Activated B cell treated with CpG ODN at 0.5 μM for 24 hours (primary cell): ENCODE measurements at regions not wholly inside any gene's neighbourhood (a gene's known extent, or its start where the extent isn't known, plus 50 kb on each side); places are given as distances from the start of the nearest gene placed in this dataset.

Source experiments
- ATAC-seq: fragments of 200-7000 bp; cut with Tn5 transposase; one replicate; pipeline ENCODE4 v1.10.0; 2021; ENCODE audit warnings: low read depth, mild to moderate bottlenecking, moderate library complexity
- CTCF ChIA-PET: fragments of 350-600 bp; sonication (Branson Sonifier 250); formaldehyde crosslinking; loops from one replicate; lab custom pipeline; 2021; ENCODE audit warnings: antibody characterized with exemption; lab: Charles Lee
- POLR2A ChIA-PET: fragments of 350-600 bp; sonication (Branson Sonifier 250); formaldehyde crosslinking; loops from one replicate; lab custom pipeline; 2021; ENCODE audit warnings: antibody characterized with exemption; lab: Charles Lee
- DNase-seq: peaks from one replicate; pipeline ENCODE4 v3.0.0; 2022
- H3K27ac Mint-ChIP-seq: one replicate; pipeline ENCODE4 v1.8.0; 2020; ENCODE audit warnings: mixed read lengths
- H3K27me3 Mint-ChIP-seq: one replicate; pipeline ENCODE4 v1.8.0; 2021; ENCODE audit warnings: mixed read lengths
- H3K36me3 Mint-ChIP-seq: one replicate; pipeline ENCODE4 v1.8.0; 2021; ENCODE audit warnings: low read depth, mixed read lengths
- H3K4me1 Mint-ChIP-seq: one replicate; pipeline ENCODE4 v1.8.0; 2021; ENCODE audit warnings: mixed read lengths
- H3K4me3 Mint-ChIP-seq: one replicate; pipeline ENCODE4 v1.8.0; 2020; ENCODE audit warnings: mild to moderate bottlenecking, mixed read lengths
- H3K9me3 Mint-ChIP-seq: one replicate; pipeline ENCODE4 v1.8.0; 2020; ENCODE audit warnings: mixed read lengths
- intact Hi-C: fragments of 100-400 bp; cut with micrococcal nuclease; formaldehyde crosslinking; loops from one replicate; pipeline ENCODE4 v1.15.1; 2024
- TF ChIP-seq, protein P1 (sequence below): fragments of 200-600 bp; IDR thresholded peaks from one replicate; pipeline ENCODE4 v1.8.0; 2022; ENCODE audit warnings: antibody characterized with exemption, mild to moderate bottlenecking

DNA sequence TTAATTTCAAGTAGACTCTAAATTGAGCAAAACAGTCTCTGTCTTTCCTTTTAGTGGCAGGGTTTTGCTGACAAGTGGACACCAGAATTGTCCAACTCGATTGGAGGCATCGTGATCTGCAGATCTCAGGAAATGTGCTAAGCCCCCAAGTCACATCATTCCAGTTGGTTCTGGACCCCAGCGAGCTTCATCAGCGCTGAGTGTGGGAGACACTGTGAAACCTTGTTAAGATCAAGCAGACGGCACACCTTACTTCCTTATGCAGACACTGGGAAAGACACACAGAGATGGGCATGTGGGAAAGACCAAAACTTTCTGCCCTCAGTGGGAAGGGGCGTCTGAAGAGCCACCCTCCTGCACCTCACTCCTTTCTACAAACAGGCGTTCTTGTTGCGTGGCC lies 440.8 kb downstream of the GLRX3 start:
- no peak overlapping the region for H3K4me3 Mint-ChIP-seq
- H3K4me1 Mint-ChIP-seq, result no peaks in the 10 kb centered on the region
- peaks cover 6% of the 10 kb centered on the region for H3K27me3 Mint-ChIP-seq
- intact Hi-C loops, result no loop called here
- no peak for DNase-seq
- no peaks in the 10 kb centered on the region for H3K9me3 Mint-ChIP-seq
- POLR2A ChIA-PET, result no interaction called here
- TF ChIP-seq, protein P1, sequence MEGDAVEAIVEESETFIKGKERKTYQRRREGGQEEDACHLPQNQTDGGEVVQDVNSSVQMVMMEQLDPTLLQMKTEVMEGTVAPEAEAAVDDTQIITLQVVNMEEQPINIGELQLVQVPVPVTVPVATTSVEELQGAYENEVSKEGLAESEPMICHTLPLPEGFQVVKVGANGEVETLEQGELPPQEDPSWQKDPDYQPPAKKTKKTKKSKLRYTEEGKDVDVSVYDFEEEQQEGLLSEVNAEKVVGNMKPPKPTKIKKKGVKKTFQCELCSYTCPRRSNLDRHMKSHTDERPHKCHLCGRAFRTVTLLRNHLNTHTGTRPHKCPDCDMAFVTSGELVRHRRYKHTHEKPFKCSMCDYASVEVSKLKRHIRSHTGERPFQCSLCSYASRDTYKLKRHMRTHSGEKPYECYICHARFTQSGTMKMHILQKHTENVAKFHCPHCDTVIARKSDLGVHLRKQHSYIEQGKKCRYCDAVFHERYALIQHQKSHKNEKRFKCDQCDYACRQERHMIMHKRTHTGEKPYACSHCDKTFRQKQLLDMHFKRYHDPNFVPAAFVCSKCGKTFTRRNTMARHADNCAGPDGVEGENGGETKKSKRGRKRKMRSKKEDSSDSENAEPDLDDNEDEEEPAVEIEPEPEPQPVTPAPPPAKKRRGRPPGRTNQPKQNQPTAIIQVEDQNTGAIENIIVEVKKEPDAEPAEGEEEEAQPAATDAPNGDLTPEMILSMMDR, result no peak
- no peak overlapping the region for H3K27ac Mint-ChIP-seq
- no peaks in the 10 kb centered on the region for H3K36me3 Mint-ChIP-seq
- no peak for ATAC-seq
- CTCF ChIA-PET, result no interaction called here

DNA sequence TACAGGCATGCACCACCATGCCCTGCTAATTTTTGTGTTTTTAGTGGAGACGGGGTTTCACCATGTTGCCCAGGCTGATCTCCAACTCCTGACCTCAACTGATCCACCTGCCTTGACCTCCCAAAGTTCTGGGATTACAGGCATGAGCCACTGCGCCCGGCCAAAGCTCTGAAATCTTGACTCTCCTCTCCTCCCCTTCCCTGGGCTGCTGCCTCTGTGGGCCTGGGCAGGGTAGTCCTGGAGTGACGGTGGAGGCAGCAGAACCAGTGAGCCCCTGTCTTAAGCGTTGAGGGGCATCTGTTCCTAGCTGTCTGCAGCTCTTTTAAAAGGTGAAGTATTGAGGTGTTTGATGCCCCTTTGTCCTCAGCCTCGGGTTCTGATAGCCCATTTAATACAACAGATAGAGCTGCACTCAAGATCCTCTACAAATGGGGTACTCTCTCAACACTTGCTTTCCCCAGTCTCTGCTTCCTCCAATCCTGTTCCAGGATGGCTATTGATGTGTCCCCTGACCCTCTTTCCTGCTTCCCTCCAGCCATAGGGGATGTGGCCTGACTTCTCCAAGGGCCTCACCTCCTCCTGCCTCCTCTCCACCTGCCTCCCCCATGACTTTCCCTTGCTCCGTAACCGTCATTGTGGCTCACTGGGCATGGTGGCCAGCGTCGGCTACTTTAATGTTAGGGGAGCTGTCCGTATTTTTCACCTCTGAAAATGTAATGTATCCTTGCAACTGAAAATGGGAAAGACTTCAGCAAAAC lies 442.5 kb downstream of the GLRX3 start:
- no peaks in the 10 kb centered on the region for H3K36me3 Mint-ChIP-seq
- peaks cover 6% of the 10 kb centered on the region for H3K27me3 Mint-ChIP-seq
- no peaks in the 10 kb centered on the region for H3K9me3 Mint-ChIP-seq
- H3K4me1 Mint-ChIP-seq, result no peaks in the 10 kb centered on the region
- TF ChIP-seq, protein P1, result no peak
- CTCF ChIA-PET, result no interaction called here
- DNase-seq (no peak), ATAC-seq (no peak)
- no peak overlapping the region for H3K27ac Mint-ChIP-seq
- H3K4me3 Mint-ChIP-seq, result no peak overlapping the region
- POLR2A ChIA-PET, result no interaction called here
- intact Hi-C loops, result no loop called here

DNA sequence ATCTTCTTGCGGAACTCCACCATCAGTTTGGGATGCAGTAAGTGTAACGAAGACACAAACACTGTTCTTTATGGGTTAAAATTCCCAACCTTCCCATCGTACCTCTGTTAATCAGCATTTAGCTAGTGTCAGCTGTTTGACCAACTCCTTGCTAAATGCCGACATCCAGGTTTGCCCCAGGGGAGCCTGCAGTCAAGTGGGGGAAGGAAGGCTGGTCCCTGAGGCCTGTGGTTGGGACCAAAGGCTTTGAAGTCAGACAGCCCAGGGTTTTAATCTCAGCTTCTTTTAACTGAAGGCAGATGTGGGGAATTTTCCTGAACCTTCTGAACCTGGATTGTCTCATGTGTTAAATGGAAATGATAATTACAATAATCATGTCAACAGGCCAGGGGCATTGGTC lies 443.7 kb downstream of the GLRX3 start:
- POLR2A ChIA-PET, result no interaction called here
- DNase-seq (no peak), ATAC-seq (no peak)
- H3K27ac Mint-ChIP-seq, result no peak overlapping the region
- H3K27me3 Mint-ChIP-seq, result peaks cover 6% of the 10 kb centered on the region
- H3K36me3 Mint-ChIP-seq, result no peaks in the 10 kb centered on the region
- CTCF ChIA-PET, result no interaction called here
- H3K4me3 Mint-ChIP-seq, result no peak overlapping the region
- no peaks in the 10 kb centered on the region for H3K9me3 Mint-ChIP-seq
- intact Hi-C loops, result no loop called here
- TF ChIP-seq, protein P1, result no peak
- no peaks in the 10 kb centered on the region for H3K4me1 Mint-ChIP-seq

DNA sequence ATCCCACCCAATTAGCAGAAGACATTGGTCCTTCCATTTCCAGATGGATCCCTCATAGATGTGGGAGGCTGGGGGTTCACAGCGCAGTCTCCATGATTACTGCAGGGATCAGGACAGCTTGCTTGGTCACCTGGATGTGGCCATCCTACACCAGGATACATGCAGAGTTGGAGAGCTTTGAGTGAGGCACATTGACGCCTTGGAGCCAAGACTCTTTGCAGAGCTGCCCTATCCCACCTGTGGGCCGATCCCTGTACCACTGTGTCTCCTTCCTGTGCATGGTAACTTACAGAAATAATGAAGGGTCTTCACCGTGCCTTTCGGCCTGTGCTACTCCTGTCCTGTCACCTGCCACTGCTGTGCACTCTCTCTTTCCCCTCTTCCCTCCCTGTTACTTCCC lies 444.8 kb downstream of the GLRX3 start:
- intact Hi-C loops, result no loop called here

DNA sequence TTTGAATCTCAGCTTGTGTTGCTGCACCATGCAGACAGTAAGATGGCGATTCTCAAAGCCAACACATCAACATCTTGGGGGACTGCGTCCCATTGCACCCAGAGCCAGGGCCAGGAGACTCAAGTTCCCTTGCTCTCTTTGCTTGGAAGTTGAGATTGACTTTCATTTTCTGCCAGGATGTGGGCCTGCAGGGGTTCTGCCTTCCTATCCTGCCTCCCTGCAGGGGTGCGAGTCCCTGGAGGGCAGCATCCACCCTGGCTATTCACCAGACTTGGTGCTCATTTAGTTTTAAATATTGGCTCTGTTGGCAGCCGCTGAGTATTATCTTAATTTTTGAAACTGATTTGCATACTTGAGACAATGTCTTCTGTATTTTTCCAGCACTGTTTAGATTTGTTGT lies 451.5 kb downstream of the GLRX3 start:
- TF ChIP-seq, protein P1, result no peak
- intact Hi-C loops, result no loop called here
- H3K27me3 Mint-ChIP-seq, result no peaks in the 10 kb centered on the region
- no peaks in the 10 kb centered on the region for H3K36me3 Mint-ChIP-seq
- ChIA-PET CTCF (no interaction called here), POLR2A (no interaction called here)
- H3K4me1 Mint-ChIP-seq, result no peaks in the 10 kb centered on the region
- H3K27ac Mint-ChIP-seq, result no peak overlapping the region
- DNase-seq, result no peak
- ATAC-seq, result no peak
- H3K9me3 Mint-ChIP-seq, result no peaks in the 10 kb centered on the region
- H3K4me3 Mint-ChIP-seq, result no peak overlapping the region

More for the DNA sequence above, 444.8 kb downstream of the GLRX3 start:
- peaks cover 6% of the 10 kb centered on the region for H3K27me3 Mint-ChIP-seq
- H3K36me3 Mint-ChIP-seq, result no peaks in the 10 kb centered on the region
- H3K4me3 Mint-ChIP-seq, result no peak overlapping the region
- TF ChIP-seq, protein P1, result no peak
- no peaks in the 10 kb centered on the region for H3K4me1 Mint-ChIP-seq
- DNase-seq, result no peak
- no peak overlapping the region for H3K27ac Mint-ChIP-seq
- POLR2A ChIA-PET, result no interaction called here
- no peaks in the 10 kb centered on the region for H3K9me3 Mint-ChIP-seq
- CTCF ChIA-PET, result no interaction called here
- no peak for ATAC-seq
